ENCODE measurements at regions not wholly inside any gene's neighbourhood (a gene's known extent, or its start where the extent isn't known, plus 50 kb on each side); places are given as distances from the start of the nearest gene placed in this dataset.
A peak's percentile ranks its signal among the peaks of the same experiment; 100 is the strongest.
"Not testable (repeated sequence)": the region's sequence is repeated elsewhere in the genome, so short reads cannot be mapped to it uniquely, and the experiment has no call there.

- DNase-seq (ENCODE audit: low spot score): peak; percentile 11
These were observed 66.3 kb downstream of the FAM72C start for GRCh38 chr1:143905214-143906179.

- DNase-seq (ENCODE audit: low spot score): not testable (repeated sequence)
These were observed 67.2 kb downstream of the FAM72C start for GRCh38 chr1:143904622-143904979.

- not testable (repeated sequence) for DNase-seq (ENCODE audit: low spot score)
These were observed 67.7 kb downstream of the FAM72C start for GRCh38 chr1:143903899-143904621.

- not testable (repeated sequence) for DNase-seq (ENCODE audit: low spot score)
These were observed 75.4 kb downstream of the FAM72C start for GRCh38 chr1:143896377-143896776.

GRCh38 chr1:143884932-143885574 lies 86.7 kb downstream of the FAM72C start:
- not testable (repeated sequence) for DNase-seq (ENCODE audit: low spot score)

GRCh38 chr1:143884532-143884931 lies 87.3 kb downstream of the FAM72C start:
- DNase-seq (ENCODE audit: low spot score): not testable (repeated sequence)

- not testable (repeated sequence) for DNase-seq (ENCODE audit: low spot score)
These were observed 91.8 kb downstream of the FAM72C start for GRCh38 chr1:143879757-143880536.

- DNase-seq (ENCODE audit: low spot score): not testable (repeated sequence)
These were observed 95.8 kb downstream of the FAM72C start for GRCh38 chr1:143875947-143876346.

GRCh38 chr1:143874625-143875024 lies 97.2 kb downstream of the FAM72C start:
- DNase-seq (ENCODE audit: low spot score): not testable (repeated sequence)

- DNase-seq (ENCODE audit: low spot score): not testable (repeated sequence)
These were observed 98.1 kb downstream of the FAM72C start for GRCh38 chr1:143873650-143874049.

GRCh38 chr1:143870388-143870787 lies 101.4 kb downstream of the FAM72C start:
- not testable (repeated sequence) for DNase-seq (ENCODE audit: low spot score)

- DNase-seq (ENCODE audit: low spot score): not testable (repeated sequence)
These were observed 104.1 kb downstream of the FAM72C start for GRCh38 chr1:143867590-143868220.

GRCh38 chr1:143863901-143864520 lies 107.8 kb downstream of the FAM72C start:
- not testable (repeated sequence) for DNase-seq (ENCODE audit: low spot score)

- DNase-seq (ENCODE audit: low spot score): not testable (repeated sequence)
These were observed 109.1 kb downstream of the FAM72C start for GRCh38 chr1:143862722-143863121.

- DNase-seq (ENCODE audit: low spot score): not testable (repeated sequence)
These were observed 110.5 kb downstream of the FAM72C start for GRCh38 chr1:143861306-143861705.

GRCh38 chr1:143855867-143856266 lies 115.9 kb downstream of the FAM72C start:
- not testable (repeated sequence) for DNase-seq (ENCODE audit: low spot score)

- DNase-seq (ENCODE audit: low spot score): not testable (repeated sequence)
These were observed 117.7 kb downstream of the FAM72C start for GRCh38 chr1:143854069-143854468.

- DNase-seq (ENCODE audit: low spot score): not testable (repeated sequence)
These were observed 121.1 kb downstream of the FAM72C start for GRCh38 chr1:143850637-143851036.

GRCh38 chr1:143848859-143849258 lies 122.9 kb downstream of the FAM72C start:
- not testable (repeated sequence) for DNase-seq (ENCODE audit: low spot score)

- not testable (repeated sequence) for DNase-seq (ENCODE audit: low spot score)
These were observed 126.6 kb downstream of the FAM72C start for GRCh38 chr1:143845193-143845592.

All from AG08396 (cell line).